ENCODE measurements at regions not wholly inside any gene's neighbourhood (a gene's known extent, or its start where the extent isn't known, plus 50 kb on each side); places are given as distances from the start of the nearest gene placed in this dataset.

DNA sequence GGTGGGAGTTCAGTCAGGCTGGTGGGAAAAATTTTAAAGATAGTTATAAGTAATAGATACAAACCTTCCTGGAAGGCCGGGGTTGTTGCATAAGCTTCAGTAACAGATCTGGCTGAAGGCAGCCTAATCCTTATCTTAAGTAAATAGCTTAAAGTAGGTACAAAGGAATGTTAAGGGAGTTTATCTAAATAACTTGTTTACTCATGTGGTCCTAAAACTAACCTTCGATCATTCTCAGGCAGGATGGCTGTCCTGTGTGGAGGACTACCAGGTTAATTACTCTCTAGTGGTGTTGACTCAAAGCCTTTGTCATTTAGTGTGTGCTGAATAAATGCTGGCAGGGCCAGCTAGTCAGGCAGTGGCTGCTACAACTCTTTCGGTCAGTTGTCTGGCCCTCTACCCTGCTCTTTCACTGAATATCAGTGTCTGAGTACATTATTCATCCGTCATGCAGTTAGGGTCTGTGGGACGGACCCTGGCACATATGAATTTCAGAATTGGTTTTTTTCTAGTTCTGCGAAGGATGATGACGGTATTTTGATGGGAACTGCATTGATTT lies 131.6 kb upstream of the TAB2 start:
- no peaks in the 10 kb centered on the region for H3K9me3 Mint-ChIP-seq
- H3K27me3 Mint-ChIP-seq, result no peaks in the 10 kb centered on the region
- peaks cover 11% of the 10 kb centered on the region for H3K4me1 Mint-ChIP-seq
- H3K36me3 Mint-ChIP-seq, result no peaks in the 10 kb centered on the region
- ATAC-seq, result no peak
- H3K27ac Mint-ChIP-seq, result no peak overlapping the region
- no peak overlapping the region for H3K4me3 Mint-ChIP-seq

DNA sequence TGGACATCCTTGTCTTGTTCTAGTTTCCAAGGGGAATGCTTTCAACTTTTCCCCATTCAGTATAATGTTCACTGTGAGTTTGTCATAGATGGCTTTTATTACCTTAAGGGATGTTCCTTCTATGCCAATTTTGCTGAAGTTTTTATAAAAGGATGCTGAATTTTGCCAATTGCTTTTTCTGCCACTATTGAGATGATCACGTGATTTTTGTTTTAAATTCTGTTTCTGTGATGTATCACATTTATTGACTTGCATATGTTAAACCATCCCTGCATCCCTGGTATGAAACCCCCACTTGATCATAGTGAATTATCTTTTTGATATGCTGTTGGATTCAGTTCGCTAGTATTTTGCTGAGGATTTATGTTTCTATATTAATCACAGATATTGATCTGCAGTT lies 130.6 kb upstream of the TAB2 start:
- H3K36me3 Mint-ChIP-seq, result no peaks in the 10 kb centered on the region
- no peaks in the 10 kb centered on the region for H3K27me3 Mint-ChIP-seq
- no peaks in the 10 kb centered on the region for H3K9me3 Mint-ChIP-seq
- ATAC-seq, result no peak
- H3K27ac Mint-ChIP-seq, result no peak overlapping the region
- H3K4me1 Mint-ChIP-seq, result peaks cover 14% of the 10 kb centered on the region
- H3K4me3 Mint-ChIP-seq, result no peak overlapping the region

DNA sequence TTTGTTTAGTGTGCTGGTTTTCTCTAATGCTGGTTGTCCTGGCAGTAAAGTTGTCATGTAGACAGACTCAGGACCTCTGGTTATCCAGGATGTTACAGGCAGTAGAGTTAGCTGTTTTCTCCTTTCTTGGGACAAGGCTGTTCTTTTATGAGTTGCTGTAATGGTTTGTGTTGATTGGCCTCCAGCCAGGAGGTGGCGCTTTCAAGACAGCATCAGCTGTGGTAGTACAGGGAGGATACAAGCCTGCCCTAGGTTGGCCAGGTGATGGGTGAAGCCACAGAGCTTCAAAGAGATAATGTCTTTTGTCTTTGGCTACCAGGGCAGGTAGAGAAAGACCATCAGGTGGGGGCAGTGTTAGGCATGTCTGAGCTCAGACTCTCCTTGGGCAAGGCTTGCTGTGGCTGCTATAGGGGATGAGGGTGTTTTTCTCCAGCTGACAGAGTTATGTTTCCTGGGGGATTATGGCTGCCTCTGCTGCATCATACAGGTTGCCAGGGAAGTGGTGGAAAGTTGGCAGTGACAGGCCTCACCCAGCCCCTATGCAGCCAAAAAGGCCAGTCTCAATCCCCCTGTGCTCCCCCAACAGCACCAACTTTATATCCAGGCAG lies 127.2 kb upstream of the TAB2 start:
- peak; percentile 76 for ATAC-seq
- Mint-ChIP-seq H3K4me1 (peaks cover 22% of the 10 kb centered on the region), H3K9me3 (no peaks in the 10 kb centered on the region), H3K36me3 (no peaks in the 10 kb centered on the region), H3K27ac (peak overlapping the region; percentile 84), H3K27me3 (no peaks in the 10 kb centered on the region), H3K4me3 (no peak overlapping the region)

DNA sequence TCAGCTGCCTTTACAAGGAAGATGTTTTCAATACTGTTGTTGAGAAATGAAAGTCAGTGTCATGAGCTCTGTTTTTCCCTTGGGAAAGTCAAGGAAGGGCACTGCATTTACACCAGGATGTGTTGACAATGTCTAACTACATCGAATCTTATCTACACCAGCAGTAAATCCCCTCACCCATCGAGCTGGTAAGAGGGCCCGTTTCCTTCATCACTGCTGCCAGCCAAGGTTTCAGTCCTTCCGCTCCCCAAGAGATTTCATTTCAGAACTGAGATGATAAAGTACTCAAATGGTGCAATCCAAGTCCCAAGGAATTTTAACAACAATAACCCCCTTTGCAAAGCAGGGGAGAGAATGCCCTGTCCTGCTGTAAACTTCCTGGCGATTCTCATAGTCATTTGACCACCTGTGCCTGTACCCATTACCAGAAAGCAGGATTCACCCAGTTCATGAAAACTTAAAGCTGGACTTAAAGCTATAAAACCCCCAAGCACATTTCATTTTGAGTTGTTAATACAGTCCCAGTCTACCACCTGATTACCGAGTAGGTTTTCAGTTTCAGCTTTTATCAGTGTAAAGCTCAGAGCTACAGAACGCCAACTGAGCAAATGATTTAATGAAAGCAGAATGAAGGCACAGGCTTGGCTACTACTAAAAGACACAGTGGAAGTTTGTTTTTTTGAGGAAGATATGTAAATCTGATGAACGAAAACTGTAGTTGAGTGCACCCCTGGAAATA lies 122.5 kb upstream of the TAB2 start:
- ATAC-seq, result peak; percentile 12
- no peaks in the 10 kb centered on the region for H3K36me3 Mint-ChIP-seq
- H3K9me3 Mint-ChIP-seq, result peaks cover 2% of the 10 kb centered on the region
- H3K4me3 Mint-ChIP-seq, result peak overlapping the region; percentile 25
- peak overlapping the region; percentile 75 for H3K27ac Mint-ChIP-seq
- H3K27me3 Mint-ChIP-seq, result no peaks in the 10 kb centered on the region
- H3K4me1 Mint-ChIP-seq, result peaks cover 19% of the 10 kb centered on the region

DNA sequence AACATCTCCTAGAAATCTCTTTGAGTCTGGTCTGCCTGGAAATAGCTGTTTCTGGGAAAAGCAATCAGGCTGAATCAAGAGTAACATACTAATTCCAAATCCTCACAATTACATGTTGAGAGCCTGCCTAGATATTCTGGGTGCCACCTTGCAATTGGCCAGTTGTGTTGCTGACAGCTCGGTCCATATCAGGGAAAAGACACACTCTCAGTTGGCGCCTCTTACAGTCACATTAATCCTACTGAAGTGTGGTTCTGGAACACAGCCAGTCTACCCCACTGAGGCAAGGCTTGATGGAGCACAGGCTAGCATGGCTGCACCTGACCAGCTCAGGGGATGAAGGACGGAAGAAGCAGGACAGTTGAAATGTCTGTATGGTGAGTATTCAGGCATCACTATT lies 121.4 kb upstream of the TAB2 start:
- peaks cover 12% of the 10 kb centered on the region for H3K4me1 Mint-ChIP-seq

DNA sequence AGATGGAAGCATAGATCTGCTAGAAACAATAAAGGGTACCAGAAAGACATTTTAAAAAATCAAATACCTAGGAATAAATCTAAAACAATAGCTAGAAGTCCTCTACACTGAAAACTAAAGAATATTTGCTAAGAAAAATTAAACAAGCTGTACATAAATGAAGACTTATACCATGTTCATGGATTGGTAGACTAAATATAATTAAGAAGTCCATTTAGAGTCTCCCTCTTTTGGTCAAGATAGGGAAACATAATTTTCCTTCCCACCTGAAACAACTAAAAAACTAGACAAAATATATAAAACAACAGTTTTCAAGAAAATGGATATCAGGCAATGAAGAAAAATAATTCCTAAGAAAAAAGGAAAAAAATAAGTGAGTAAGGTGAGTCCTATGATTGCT lies 120.0 kb upstream of the TAB2 start:
- ATAC-seq, result no peak
- Mint-ChIP-seq H3K9me3 (peaks cover 2% of the 10 kb centered on the region), H3K27ac (no peak overlapping the region), H3K36me3 (no peaks in the 10 kb centered on the region), H3K27me3 (no peaks in the 10 kb centered on the region), H3K4me1 (peaks cover 10% of the 10 kb centered on the region), H3K4me3 (no peak overlapping the region)

More for the DNA sequence above, 121.4 kb upstream of the TAB2 start:
- Mint-ChIP-seq H3K27me3 (no peaks in the 10 kb centered on the region), H3K27ac (peak overlapping the region; percentile 48), H3K36me3 (no peaks in the 10 kb centered on the region), H3K4me3 (no peak overlapping the region), H3K9me3 (peaks cover 2% of the 10 kb centered on the region)
- ATAC-seq, result no peak

DNA sequence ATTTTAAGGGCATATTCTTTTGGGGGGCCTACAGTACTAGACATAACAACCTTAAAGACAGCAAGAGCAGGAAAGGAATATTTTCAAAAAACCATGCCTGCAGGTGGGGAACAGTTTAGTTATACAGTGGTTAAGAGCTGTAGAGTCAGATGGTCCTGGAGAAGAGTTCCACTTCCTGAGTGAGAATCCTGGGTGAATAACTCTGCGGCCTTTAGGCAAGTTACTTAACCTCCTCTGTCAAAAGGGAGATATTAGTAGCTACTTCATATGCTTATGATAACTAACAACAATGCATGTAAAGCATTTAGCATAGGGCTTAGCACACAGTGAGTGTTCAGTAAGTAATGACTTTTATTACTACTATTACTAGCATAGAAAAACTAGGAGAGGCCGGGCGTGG lies 119.2 kb upstream of the TAB2 start:
- no peak for ATAC-seq
- Mint-ChIP-seq H3K9me3 (peaks cover 2% of the 10 kb centered on the region), H3K27ac (no peak overlapping the region), H3K4me3 (no peak overlapping the region), H3K4me1 (peaks cover 18% of the 10 kb centered on the region), H3K36me3 (no peaks in the 10 kb centered on the region), H3K27me3 (no peaks in the 10 kb centered on the region)

DNA sequence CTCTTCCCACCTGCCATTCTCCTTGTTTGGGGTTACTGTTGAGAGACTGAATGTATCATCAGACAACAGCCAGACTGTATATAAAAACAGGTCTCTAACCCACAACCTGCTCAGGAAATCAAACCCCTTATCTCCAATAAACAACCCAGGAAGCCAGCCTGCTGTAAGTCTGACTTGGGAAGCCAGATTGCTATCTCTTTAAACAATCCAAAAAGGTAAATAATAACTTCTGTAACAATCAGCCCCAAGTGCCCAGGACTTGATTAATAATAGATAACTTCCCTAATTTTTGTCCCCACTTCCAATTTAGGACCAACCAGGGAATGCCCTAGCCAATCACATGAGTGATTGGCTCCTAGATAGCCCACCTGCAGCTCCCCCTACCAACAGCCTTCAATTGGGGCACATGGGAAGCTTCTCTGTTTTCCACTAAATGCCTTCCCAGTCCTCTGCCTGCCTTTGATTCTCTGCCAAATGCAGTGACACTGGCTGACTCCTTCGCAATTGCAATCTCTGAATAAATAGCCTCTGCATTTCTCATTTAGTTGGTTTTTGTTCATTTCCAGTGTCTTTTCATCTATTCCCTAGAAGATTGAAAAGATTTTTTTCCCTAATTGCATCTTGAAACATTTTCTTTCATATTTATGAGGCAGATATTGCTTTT lies 117.1 kb upstream of the TAB2 start:
- no peak for ATAC-seq
- Mint-ChIP-seq H3K36me3 (no peaks in the 10 kb centered on the region), H3K4me3 (no peak overlapping the region), H3K27ac (peak overlapping the region; percentile 36), H3K27me3 (no peaks in the 10 kb centered on the region), H3K9me3 (peaks cover 2% of the 10 kb centered on the region), H3K4me1 (peaks cover 10% of the 10 kb centered on the region)

DNA sequence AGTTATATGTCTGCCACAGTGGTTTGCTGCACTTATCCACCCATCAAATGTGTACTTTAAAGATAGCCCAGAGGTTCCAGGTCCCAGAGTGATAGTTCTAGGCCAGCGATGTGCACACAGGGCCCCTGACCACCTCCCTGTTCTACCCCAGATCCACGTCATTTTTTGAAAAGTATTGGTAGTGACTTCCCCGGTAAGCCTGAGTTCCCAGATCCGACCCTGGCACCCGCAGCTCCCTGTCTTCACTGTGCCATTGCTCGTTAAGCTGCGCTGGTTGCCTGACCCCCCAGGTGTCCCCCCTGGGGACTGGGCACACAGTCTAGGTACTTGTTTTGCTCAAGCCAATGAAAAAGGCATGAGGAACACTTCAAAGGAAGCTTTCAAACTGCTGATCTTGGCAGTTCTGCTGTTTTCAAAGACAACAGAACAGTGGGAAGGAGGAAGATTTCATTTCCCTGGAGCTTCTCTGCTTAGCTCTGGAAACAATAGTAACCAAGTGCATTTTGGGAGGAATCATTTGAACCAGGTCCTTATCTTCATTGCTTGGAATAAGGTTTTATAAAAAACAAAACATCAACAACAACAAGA lies 116.3 kb upstream of the TAB2 start:
- H3K27ac Mint-ChIP-seq, result peak overlapping the region; percentile 36
- H3K4me3 Mint-ChIP-seq, result no peak overlapping the region
- no peak for ATAC-seq
- peaks cover 2% of the 10 kb centered on the region for H3K9me3 Mint-ChIP-seq
- no peaks in the 10 kb centered on the region for H3K36me3 Mint-ChIP-seq
- H3K27me3 Mint-ChIP-seq, result no peaks in the 10 kb centered on the region
- peaks cover 10% of the 10 kb centered on the region for H3K4me1 Mint-ChIP-seq

DNA sequence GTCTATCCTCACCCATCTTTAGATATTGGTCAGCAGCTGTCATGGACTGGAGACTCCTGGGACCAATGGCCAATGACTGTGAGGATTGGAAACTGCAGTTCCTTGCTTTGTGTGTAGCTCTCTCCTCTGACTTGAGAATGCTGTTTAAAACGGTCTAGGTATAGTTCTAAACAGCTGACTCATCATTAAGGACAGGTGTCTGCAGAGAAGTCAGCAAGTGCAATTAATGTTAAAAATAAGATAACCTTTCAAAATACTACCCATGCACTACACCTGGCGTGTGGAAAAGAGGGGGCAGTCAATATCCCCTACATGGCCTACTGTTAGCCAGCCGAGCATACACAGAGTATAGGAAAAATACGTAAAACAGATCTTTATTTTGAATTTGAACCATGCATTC lies 115.4 kb upstream of the TAB2 start:
- H3K27ac Mint-ChIP-seq, result peak overlapping the region; percentile 39
- H3K27me3 Mint-ChIP-seq, result no peaks in the 10 kb centered on the region
- H3K36me3 Mint-ChIP-seq, result no peaks in the 10 kb centered on the region
- no peak overlapping the region for H3K4me3 Mint-ChIP-seq
- peaks cover 10% of the 10 kb centered on the region for H3K4me1 Mint-ChIP-seq
- no peak for ATAC-seq
- peaks cover 2% of the 10 kb centered on the region for H3K9me3 Mint-ChIP-seq

DNA sequence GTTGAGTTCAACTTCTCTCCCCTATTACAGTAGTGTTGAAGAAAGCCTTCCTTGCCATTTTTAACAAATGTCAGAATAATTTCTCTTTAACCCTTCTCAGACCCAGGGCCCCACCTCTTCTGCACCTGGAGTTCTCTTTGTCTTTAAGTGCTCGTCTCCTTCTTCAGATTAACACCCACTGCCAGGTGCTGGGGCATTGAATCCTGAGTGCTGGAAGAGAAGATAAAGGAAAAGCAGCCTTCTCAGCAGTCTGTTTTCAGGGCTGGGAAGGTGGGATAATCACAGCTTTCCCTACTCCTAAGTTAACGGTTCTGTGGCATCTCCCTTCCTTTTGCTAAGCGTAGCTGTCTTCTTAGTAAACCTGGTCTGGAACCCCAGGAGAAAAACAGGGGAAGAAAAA lies 114.6 kb upstream of the TAB2 start:
- Mint-ChIP-seq H3K36me3 (no peaks in the 10 kb centered on the region), H3K27me3 (no peaks in the 10 kb centered on the region), H3K4me3 (no peak overlapping the region), H3K9me3 (peaks cover 2% of the 10 kb centered on the region), H3K4me1 (peaks cover 10% of the 10 kb centered on the region), H3K27ac (peak overlapping the region; percentile 39)
- no peak for ATAC-seq

DNA sequence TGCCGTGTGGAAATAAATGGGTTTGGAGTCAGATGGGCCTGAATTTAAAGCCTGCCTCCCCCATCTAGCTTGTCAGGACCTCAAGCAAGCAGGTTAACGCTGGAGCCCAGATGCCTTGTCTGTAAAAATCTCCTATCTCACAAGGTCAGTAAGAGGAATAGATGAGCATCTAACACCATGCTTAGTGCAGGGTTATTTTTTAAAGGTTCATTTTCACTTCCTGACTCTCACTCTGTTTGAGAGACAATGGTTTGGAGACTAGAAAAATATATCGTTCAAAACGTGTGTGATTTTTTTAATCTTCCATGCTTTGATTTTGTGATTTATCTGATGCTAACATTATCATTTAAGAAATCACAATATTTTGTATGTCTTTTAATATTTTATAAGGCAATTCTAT lies 114.0 kb upstream of the TAB2 start:
- Mint-ChIP-seq H3K36me3 (no peaks in the 10 kb centered on the region), H3K4me3 (no peak overlapping the region), H3K9me3 (peaks cover 2% of the 10 kb centered on the region), H3K27me3 (no peaks in the 10 kb centered on the region), H3K4me1 (peaks cover 10% of the 10 kb centered on the region), H3K27ac (no peak overlapping the region)
- no peak for ATAC-seq

DNA sequence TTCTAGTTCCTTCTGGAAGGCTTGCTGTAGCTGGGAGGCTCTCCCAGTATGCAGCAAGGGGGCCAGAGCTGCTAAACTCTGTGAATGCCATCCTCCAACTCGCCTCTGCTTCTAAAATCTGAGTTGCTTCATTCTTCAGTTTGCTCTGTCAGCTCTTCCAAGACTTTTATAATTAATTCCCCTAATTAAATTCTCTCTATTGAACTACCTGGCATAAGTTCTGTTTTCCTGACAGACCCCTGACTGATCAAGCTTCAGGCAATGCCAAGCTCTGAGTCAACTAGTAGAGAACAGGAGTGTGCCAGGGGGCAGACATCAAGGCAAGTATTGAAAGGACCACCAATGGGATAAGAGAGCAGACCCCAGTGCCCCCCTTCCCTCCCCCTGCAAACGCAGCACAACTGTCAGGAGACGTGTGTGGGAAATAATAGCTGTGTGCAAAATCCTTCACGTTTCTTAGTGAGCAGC lies 109.3 kb upstream of the TAB2 start:
- no peaks in the 10 kb centered on the region for H3K27me3 Mint-ChIP-seq

DNA sequence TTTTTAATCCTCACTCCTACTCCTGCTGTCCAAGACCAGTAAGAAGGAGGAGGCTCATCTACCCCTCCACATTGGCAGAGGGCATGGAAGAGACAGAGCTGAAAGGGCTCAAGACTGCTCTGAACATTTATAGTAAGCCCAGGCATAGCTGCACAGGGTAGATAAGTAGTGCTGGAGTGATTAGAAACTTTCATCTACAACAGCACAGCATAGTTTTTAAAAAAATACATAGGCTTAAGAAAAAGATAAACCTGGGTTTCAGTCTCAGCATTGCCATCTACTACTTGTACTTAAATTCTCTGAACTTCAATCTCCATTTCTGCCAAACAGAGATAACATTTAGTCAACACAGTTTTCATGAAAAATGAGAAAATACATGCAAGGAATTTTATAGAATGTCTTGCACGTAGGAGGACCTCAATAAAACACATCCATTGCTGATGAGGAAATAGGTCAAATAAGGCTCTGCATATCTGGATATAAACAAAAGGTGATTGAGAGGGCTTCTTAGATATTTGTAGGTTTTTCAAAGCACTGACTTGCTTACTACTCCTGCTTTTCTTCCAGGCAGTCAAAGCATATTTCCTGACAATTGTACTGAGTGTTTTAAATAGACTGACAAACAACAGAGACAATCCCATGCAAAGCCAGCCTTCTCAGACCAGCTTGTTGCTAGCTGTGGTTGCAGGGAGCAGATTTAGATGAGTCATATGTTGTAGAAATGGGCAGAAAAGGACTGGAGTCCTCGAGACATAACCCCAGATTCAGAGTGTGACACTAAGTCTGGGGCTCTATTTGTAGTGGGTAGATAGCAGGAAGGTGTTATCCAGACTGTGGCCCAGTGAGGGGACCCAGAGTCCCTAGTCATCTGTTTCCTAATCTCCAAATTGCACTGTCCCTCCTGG lies 107.4 kb upstream of the TAB2 start:
- Mint-ChIP-seq H3K27me3 (no peaks in the 10 kb centered on the region), H3K4me3 (no peak overlapping the region), H3K4me1 (peaks cover 14% of the 10 kb centered on the region), H3K27ac (peak overlapping the region; percentile 87), H3K9me3 (no peaks in the 10 kb centered on the region), H3K36me3 (no peaks in the 10 kb centered on the region)
- no peak for ATAC-seq

More for the DNA sequence above, 109.3 kb upstream of the TAB2 start:
- no peak overlapping the region for H3K4me3 Mint-ChIP-seq
- no peaks in the 10 kb centered on the region for H3K36me3 Mint-ChIP-seq
- no peak for ATAC-seq
- H3K4me1 Mint-ChIP-seq, result peaks cover 15% of the 10 kb centered on the region
- no peaks in the 10 kb centered on the region for H3K9me3 Mint-ChIP-seq
- H3K27ac Mint-ChIP-seq, result peak overlapping the region; percentile 34
